Breast epithelium (tissue), 3 donors: ENCODE measurements at regions not wholly inside any gene's neighbourhood (a gene's known extent, or its start where the extent isn't known, plus 50 kb on each side); places are given as distances from the start of the nearest gene placed in this dataset.

Experiments
- POLR2AphosphoS5 ChIP-seq, 3 donors: sonication (generic); formaldehyde crosslinking; IDR thresholded peaks; one replicate each; pipeline ENCODE4 v1.6.1; 2017; ENCODE audit warnings: antibody characterized with exemption in 3 of 3
- TF ChIP-seq, protein P1 (sequence below), 3 donors: fragments of 450-650 bp; IDR thresholded peaks; one replicate each; pipeline ENCODE4 v1.5.1; 2016 to 2017; ENCODE audit warnings: antibody characterized with exemption in 3 of 3, mild to moderate bottlenecking in 3 of 3, moderate library complexity in 3 of 3

- TF ChIP-seq, protein P1, sequence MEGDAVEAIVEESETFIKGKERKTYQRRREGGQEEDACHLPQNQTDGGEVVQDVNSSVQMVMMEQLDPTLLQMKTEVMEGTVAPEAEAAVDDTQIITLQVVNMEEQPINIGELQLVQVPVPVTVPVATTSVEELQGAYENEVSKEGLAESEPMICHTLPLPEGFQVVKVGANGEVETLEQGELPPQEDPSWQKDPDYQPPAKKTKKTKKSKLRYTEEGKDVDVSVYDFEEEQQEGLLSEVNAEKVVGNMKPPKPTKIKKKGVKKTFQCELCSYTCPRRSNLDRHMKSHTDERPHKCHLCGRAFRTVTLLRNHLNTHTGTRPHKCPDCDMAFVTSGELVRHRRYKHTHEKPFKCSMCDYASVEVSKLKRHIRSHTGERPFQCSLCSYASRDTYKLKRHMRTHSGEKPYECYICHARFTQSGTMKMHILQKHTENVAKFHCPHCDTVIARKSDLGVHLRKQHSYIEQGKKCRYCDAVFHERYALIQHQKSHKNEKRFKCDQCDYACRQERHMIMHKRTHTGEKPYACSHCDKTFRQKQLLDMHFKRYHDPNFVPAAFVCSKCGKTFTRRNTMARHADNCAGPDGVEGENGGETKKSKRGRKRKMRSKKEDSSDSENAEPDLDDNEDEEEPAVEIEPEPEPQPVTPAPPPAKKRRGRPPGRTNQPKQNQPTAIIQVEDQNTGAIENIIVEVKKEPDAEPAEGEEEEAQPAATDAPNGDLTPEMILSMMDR (IDR thresholded peaks at IDR 0.05), result no peak
- no peak for TF ChIP-seq POLR2AphosphoS5 (IDR thresholded peaks at IDR 0.05)
These were observed 135.7 kb downstream of the OR13A1 start for GRCh38 chr10:45179691-45180090.
